ENCODE measurements at regions not wholly inside any gene's neighbourhood (a gene's known extent, or its start where the extent isn't known, plus 50 kb on each side); places are given as distances from the start of the nearest gene placed in this dataset.

DNA sequence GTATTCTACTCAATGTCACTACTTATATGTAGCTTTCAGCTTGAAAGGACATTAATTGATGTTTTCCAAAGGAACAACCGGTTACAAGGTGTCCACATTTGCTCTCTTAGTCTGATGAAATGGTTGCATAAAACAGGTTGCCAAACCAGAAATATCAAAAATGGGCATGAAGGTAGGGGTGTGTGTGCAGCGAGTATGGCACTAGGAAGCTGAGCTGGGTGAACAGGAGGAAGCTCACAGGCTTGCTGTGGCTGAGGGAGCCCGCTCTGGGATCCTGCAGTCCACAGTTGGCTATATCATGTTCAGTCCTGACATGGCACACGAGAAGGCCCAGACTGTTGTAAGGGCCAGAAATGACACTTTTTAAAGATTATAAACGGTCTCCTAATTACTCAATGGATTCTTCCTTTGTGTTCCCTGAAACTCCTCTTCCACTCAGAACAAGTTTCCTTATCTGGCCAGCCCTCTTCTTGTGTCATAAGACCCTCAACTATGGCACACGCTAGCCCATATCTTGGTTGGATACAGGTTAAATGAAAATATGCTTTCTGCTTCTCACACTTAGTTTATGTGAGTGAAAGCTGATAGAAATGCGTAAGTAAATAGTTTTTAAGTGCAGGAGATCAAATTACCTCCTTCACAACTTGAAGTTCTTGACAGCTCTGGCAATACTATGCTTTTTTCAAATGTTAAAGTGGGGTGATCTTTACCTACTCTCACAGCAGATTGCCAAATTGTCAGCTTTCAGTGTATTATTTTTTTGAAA is 201.5 kb downstream of the LMO4 start:
- H3K36me3 ChIP-seq (replicated peaks in 1 of 2; ENCODE audit: insufficient read depth in 1 of 2, low read depth in 2 of 2): no peaks in the 10 kb centered on the region
- DNase-seq: no peak
- no peaks in the 10 kb centered on the region for H3K9me3 ChIP-seq
- H3K27me3 ChIP-seq: no peaks in the 10 kb centered on the region
- no peak overlapping the region for H3K4me3 ChIP-seq
- TF ChIP-seq, protein P1, sequence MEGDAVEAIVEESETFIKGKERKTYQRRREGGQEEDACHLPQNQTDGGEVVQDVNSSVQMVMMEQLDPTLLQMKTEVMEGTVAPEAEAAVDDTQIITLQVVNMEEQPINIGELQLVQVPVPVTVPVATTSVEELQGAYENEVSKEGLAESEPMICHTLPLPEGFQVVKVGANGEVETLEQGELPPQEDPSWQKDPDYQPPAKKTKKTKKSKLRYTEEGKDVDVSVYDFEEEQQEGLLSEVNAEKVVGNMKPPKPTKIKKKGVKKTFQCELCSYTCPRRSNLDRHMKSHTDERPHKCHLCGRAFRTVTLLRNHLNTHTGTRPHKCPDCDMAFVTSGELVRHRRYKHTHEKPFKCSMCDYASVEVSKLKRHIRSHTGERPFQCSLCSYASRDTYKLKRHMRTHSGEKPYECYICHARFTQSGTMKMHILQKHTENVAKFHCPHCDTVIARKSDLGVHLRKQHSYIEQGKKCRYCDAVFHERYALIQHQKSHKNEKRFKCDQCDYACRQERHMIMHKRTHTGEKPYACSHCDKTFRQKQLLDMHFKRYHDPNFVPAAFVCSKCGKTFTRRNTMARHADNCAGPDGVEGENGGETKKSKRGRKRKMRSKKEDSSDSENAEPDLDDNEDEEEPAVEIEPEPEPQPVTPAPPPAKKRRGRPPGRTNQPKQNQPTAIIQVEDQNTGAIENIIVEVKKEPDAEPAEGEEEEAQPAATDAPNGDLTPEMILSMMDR (IDR thresholded peaks at IDR 0.05): no peak
- TF ChIP-seq POLR2A (IDR thresholded peaks at IDR 0.05): no peak
- no peak overlapping the region for H3K27ac ChIP-seq
- intact Hi-C loops (cut with DNase I): no loop called here
- no peaks in the 10 kb centered on the region for H3K4me1 ChIP-seq
- no peak for ATAC-seq
- WGBS, 2 donors: 70 to 73% methylated on average over 7 of the region's 7 CpGs

DNA sequence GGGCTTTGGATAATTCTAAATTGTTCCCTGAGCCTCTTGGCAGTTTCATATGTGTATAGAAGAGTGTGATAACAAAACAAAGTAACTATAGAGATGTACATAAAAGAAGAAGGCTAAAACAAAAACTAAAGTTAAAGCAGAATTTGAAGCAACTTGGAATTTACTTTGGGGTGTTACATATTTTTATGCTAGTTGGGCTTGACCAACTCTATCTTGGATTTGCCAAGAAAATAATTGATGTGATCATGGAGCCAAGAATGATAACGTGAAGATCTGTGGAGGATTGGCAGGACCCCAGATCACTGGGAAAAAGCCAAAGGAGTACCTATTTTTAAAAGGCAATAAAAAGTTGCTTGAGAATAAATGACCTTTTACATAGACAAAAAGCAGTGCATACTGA is 206.9 kb downstream of the LMO4 start:
- intact Hi-C loops (cut with DNase I): no loop called here
- ATAC-seq (no peak), DNase-seq (no peak)
- 11 to 16% methylated on average over 1 of the region's 1 CpG for WGBS, 2 donors
- H3K27me3 ChIP-seq: no peaks in the 10 kb centered on the region
- TF ChIP-seq POLR2A (IDR thresholded peaks at IDR 0.05): no peak
- TF ChIP-seq, protein P1 (IDR thresholded peaks at IDR 0.05): no peak
- no peaks in the 10 kb centered on the region for H3K4me1 ChIP-seq
- H3K4me3 ChIP-seq: no peak overlapping the region
- no peaks in the 10 kb centered on the region for H3K36me3 ChIP-seq (replicated peaks in 1 of 2; ENCODE audit: insufficient read depth in 1 of 2, low read depth in 2 of 2)
- H3K27ac ChIP-seq: no peak overlapping the region
- H3K9me3 ChIP-seq: no peaks in the 10 kb centered on the region

DNA sequence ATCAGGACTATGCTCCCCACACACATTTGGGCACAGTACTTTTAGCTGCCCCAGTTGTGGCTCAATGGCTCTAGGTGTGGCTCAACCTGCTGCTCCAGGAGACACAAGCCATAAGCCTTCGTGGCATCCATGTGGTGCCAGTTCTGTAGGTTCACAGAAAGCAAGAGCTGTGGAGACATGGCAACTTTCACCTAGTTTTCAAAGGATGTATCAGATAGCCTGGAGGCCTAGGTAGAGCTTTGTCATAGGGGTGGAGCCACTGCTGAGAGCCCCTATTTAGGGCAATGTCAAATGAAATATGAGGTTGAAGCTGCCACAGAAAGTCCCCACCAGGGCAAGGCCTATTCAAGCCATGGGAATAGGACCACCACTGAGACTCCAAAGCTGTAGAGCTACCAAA is 210.5 kb downstream of the LMO4 start:
- intact Hi-C loops (cut with DNase I): no loop called here
- TF ChIP-seq POLR2A (IDR thresholded peaks at IDR 0.05): no peak
- TF ChIP-seq, protein P1 (IDR thresholded peaks at IDR 0.05): no peak
- H3K4me3 ChIP-seq: no peak overlapping the region
- ATAC-seq: no peak
- DNase-seq: no peak
- H3K36me3 ChIP-seq (replicated peaks in 1 of 2; ENCODE audit: insufficient read depth in 1 of 2, low read depth in 2 of 2): no peaks in the 10 kb centered on the region
- no peaks in the 10 kb centered on the region for H3K4me1 ChIP-seq
- WGBS, 2 donors: 83 to 100% methylated on average over 1 of the region's 1 CpG
- H3K27ac ChIP-seq: no peak overlapping the region
- H3K9me3 ChIP-seq: peaks cover 0 to 6% (median 0%) of the 10 kb centered on the region in 3 donors
- no peaks in the 10 kb centered on the region for H3K27me3 ChIP-seq

DNA sequence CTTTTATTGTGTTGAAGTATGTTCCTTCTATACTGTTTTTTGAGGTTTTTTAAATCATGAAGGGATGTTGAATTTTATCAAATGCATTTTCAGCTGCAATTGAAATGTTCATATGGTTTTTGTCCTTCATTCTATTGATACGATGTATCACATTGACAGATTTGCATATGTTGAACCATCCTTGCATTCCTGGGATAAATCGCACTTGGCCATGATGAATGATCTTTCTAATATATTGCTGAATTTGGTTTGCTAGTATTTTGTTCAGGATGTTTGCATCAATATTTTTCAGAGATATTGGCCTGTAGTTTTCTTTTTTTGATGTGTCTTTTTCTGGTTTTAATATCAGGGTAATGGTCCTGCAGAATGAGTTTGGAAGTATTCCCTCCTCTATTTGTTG is 214.0 kb downstream of the LMO4 start:
- Histone ChIP-seq H3K36me3 (replicated peaks in 1 of 2; ENCODE audit: insufficient read depth in 1 of 2, low read depth in 2 of 2) (no peaks in the 10 kb centered on the region), H3K9me3 (peaks cover 0 to 6% (median 0%) of the 10 kb centered on the region in 3 donors), H3K27me3 (no peaks in the 10 kb centered on the region), H3K4me3 (no peak overlapping the region), H3K27ac (no peak overlapping the region), H3K4me1 (no peaks in the 10 kb centered on the region)
- 83 to 94% methylated on average over 2 of the region's 2 CpGs for whole genome bisulfite sequencing, 2 donors
- ATAC-seq: no peak
- intact Hi-C loops (cut with DNase I): no loop called here
- no peak for TF ChIP-seq POLR2A (IDR thresholded peaks at IDR 0.05)
- TF ChIP-seq, protein P1 (IDR thresholded peaks at IDR 0.05): no peak
- no peak for DNase-seq

DNA sequence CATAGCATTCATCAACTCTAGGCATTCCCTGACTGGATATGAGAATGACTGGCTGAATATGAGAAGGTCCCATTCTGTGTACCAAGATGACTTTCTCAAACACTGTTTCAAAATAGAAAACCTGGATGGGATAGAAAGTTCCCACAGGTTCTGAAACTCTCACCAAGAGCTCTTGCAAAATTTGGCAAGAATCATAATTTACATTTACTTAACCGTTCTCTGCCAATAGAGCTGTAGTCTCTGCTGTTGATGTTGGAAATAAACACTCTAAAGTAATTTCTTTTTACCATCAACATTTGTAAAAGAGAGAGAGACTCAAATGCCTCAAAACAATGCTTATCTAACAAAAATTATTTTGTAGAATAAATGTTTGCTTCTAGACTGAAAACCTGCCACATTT is 221.1 kb downstream of the LMO4 start:
- no peaks in the 10 kb centered on the region for H3K9me3 ChIP-seq
- no peaks in the 10 kb centered on the region for H3K36me3 ChIP-seq (replicated peaks in 1 of 2; ENCODE audit: insufficient read depth in 1 of 2, low read depth in 2 of 2)
- no peaks in the 10 kb centered on the region for H3K27me3 ChIP-seq
- no peak overlapping the region for H3K4me3 ChIP-seq
- H3K27ac ChIP-seq: no peak overlapping the region
- intact Hi-C loops (cut with DNase I): no loop called here
- no peak for ATAC-seq
- WGBS, 2 donors: 10 to 26% methylated on average over 1 of the region's 1 CpG
- TF ChIP-seq, protein P1 (IDR thresholded peaks at IDR 0.05): no peak
- no peak for TF ChIP-seq POLR2A (IDR thresholded peaks at IDR 0.05)
- no peak for DNase-seq
- H3K4me1 ChIP-seq: no peaks in the 10 kb centered on the region

Measured in body of pancreas (tissue), 4 donors.